Fibroblast of pulmonary artery (primary cell): ENCODE measurements at regions not wholly inside any gene's neighbourhood (a gene's known extent, or its start where the extent isn't known, plus 50 kb on each side); places are given as distances from the start of the nearest gene placed in this dataset.
A peak's percentile ranks its signal among the peaks of the same experiment; 100 is the strongest.

Experiments
- DNase-seq: peaks from one replicate; pipeline ENCODE4 v3.0.0-alpha.2; 2010; ENCODE audit warnings: low read depth
- H3K4me3 ChIP-seq: replicated peaks from 2 replicates; pipeline ENCODE4 v1.5.1; 2011; ENCODE audit warnings: low read depth, mild to moderate bottlenecking, control low read depth, low read length, moderate library complexity
- CTCF ChIP-seq: IDR thresholded peaks from 2 replicates; pipeline ENCODE4 v1.5.1; 2011; ENCODE audit warnings: mild to moderate bottlenecking, control low read depth, low read length, inconsistent platforms; ENCODE audit errors: missing control alignments

- no peak overlapping the region for H3K4me3 ChIP-seq
- no peak for DNase-seq
- no peak for TF ChIP-seq CTCF
These were observed 244.1 kb upstream of the RBBP8 start for GRCh38 chr18:22688877-22689496.

GRCh38 chr18:22689712-22690111 is 243.4 kb upstream of the RBBP8 start:
- no peak for TF ChIP-seq CTCF
- H3K4me3 ChIP-seq: no peak overlapping the region
- no peak for DNase-seq

GRCh38 chr18:22690556-22690955 is 242.6 kb upstream of the RBBP8 start:
- no peak for DNase-seq
- TF ChIP-seq CTCF: no peak
- no peak overlapping the region for H3K4me3 ChIP-seq

GRCh38 chr18:22691946-22692710 is 241.0 kb upstream of the RBBP8 start:
- peak; percentile 93 for DNase-seq
- H3K4me3 ChIP-seq: no peak overlapping the region
- TF ChIP-seq CTCF: no peak

GRCh38 chr18:22694954-22695353 is 238.2 kb upstream of the RBBP8 start:
- DNase-seq: peak; percentile 94
- no peak for TF ChIP-seq CTCF
- peak overlapping the region; percentile 2 for H3K4me3 ChIP-seq

- H3K4me3 ChIP-seq: no peak overlapping the region
- no peak for TF ChIP-seq CTCF
These were observed 237.5 kb upstream of the RBBP8 start for GRCh38 chr18:22695674-22696073.

More at GRCh38 chr18:22695674-22696073, 237.5 kb upstream of the RBBP8 start:
- no peak for DNase-seq
